GM19372 (cell line): ENCODE measurements at regions not wholly inside any gene's neighbourhood (a gene's known extent, or its start where the extent isn't known, plus 50 kb on each side); places are given as distances from the start of the nearest gene placed in this dataset.
A peak's percentile ranks its signal among the peaks of the same experiment; 100 is the strongest.
"Not testable (repeated sequence)": the region's sequence is repeated elsewhere in the genome, so short reads cannot be mapped to it uniquely, and the experiment has no call there.

Source experiments
- ATAC-seq: cut with Tn5 transposase; IDR thresholded peaks from one replicate; pipeline ENCODE4 v1.9.1; 2021; ENCODE audit warnings: mild to moderate bottlenecking, low read depth, moderate library complexity; ENCODE audit not compliant: unreplicated experiment

DNA sequence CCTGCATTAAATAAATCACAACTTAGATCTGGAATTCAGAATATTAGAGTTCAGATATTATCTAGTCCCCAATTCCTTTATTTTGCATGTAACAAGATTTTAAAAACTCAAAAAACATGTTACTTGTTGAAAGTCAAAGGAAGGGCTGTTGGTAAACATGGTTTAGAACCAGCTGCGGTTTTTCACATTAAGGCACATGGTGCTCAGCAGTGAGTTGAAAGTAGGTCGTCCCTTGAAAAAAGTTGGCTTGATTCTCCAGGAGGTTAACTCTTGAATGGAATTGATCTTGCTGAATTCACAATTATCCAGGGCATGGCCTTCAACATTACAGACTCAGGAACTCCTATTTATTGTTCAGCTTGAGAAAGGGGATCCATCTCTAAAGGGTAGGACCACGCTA, 277.1 kb upstream of the DUSP10 start:
- no peak for ATAC-seq

GRCh38 chr1:222018041-222018440, 276.2 kb upstream of the DUSP10 start:
- no peak for ATAC-seq

DNA sequence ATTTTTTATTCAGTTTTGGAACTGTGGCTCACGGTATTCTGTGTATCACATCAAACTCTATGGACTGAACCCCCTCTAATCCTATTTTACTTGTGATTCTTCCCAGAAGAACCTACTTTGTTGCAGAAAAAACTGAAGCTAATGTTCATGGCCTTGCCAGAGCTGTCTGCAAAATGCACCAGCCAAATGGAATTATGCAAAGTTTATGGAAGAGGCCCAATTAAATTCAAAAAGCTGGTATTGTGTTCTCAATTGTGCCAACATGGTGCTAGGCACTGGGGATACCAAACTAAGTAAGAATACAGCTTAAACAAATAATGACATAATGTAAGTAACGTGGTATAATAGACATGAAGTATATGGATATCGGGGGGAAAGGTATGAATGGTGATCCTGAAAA, 273.8 kb upstream of the DUSP10 start:
- no peak for ATAC-seq

DNA sequence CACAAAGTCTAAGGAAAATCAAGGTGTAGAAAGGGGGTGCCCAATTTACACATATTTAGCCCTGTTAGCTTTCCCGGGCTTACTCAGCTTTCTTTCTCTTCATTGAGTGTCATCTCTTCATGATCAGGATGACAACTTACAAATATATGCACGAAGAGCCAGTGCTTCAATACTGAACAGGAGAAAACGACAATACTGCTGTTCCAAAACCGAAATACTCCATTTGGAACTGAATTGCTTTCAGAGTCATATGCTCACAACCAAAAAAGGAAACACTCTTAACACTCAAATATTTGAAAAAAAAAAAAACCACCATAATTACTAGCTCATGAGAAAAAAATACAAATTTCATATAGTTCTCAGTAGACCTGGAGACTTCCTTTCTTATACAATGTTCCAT, 272.1 kb upstream of the DUSP10 start:
- ATAC-seq, result no peak

DNA sequence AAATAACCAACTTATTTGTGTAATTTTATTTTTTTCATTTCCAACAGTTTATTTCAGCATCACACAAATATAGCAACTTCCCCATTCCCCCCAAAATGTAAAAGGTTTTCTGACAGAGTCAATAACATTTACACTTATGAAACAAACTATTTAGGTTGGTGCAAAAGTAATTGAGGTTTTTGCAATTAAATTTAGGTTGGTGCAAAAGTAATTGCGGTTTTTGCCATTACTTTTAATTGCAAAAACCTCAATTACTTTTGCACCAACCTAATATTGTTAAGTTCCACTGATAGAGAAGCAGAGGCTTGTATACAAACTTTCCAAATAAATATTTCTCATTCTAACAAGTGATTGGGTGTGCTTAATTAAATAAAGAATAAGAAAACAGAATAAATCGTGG, 270.9 kb upstream of the DUSP10 start:
- no peak for ATAC-seq

GRCh38 chr1:222010306-222010705, 268.4 kb upstream of the DUSP10 start:
- ATAC-seq, result no peak

GRCh38 chr1:222009105-222009730, 267.3 kb upstream of the DUSP10 start:
- peak; percentile 57 for ATAC-seq

- no peak for ATAC-seq
Measured at GRCh38 chr1:222006715-222007114, 264.8 kb upstream of the DUSP10 start.

GRCh38 chr1:222004784-222005183, 262.9 kb upstream of the DUSP10 start:
- ATAC-seq, result no peak

- ATAC-seq, result no peak
Measured at GRCh38 chr1:222004034-222004433, 262.1 kb upstream of the DUSP10 start.

GRCh38 chr1:222002503-222002902, 260.6 kb upstream of the DUSP10 start:
- no peak for ATAC-seq

GRCh38 chr1:222000131-222000530, 258.2 kb upstream of the DUSP10 start:
- ATAC-seq, result no peak

GRCh38 chr1:221998781-221999180, 256.9 kb upstream of the DUSP10 start:
- ATAC-seq, result no peak

- ATAC-seq, result no peak
Measured at GRCh38 chr1:221998186-221998612, 256.3 kb upstream of the DUSP10 start.

DNA sequence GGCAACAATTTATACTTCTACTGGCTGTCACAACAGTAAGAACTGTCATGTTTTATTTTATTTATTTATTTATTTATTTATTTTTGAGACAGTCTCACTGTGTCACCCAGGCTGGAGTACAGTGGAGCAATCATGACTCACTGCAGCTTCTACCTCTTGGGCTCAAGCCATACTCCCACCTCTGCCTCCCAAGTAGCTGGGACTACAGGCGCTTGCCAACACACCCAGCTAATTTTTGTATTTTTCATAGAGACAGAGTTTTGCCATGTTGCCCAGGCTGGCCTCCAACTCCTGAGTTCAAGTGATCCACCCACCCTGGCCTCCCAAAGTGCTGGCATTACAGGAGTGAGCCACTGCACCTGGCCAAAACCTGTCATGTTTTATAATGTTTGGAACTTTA, 255.1 kb upstream of the DUSP10 start:
- not testable (repeated sequence) for ATAC-seq

DNA sequence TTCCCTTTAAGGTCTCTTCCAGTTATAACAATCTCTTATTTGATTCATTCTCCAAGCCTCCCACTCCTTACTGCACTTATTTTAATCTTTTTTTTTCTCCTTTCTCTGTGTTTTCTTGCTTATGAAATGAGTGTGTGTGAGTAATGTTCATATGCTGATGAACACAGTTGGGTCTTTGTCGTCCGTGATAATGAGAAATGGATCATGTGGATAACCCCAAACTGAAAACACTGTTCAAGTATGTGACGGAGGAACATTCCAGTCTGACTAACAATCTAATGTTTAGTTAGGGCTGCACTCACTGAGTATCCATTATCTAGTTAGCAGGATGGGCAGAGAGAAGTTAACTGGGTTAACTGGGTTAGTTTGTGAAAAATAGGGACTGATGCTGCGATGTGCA, 253.1 kb upstream of the DUSP10 start:
- ATAC-seq, result no peak

GRCh38 chr1:221994274-221994698, 252.4 kb upstream of the DUSP10 start:
- peak; percentile 49 for ATAC-seq

GRCh38 chr1:221993444-221993948, 251.6 kb upstream of the DUSP10 start:
- ATAC-seq, result no peak

GRCh38 chr1:221992427-221992826, 250.5 kb upstream of the DUSP10 start:
- ATAC-seq, result peak; percentile 49

DNA sequence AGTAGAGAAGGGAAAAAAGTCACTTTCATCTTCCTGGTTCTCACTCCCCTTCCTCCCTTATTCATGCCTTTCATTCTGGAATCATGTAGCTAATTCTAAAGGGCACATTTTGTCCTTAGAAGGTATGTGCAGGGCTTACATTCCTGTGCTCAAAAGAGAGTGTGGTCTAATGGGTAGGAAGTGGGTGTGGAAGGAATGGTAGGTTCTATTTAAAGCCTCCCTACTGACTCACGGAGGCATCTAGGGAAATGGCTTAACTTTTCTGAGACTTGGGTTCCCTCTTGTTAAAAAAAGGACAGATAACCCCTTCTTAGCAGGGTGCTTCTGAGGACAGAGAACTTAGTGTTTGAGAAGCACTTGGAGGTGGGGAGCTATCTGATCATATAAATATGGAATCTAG, 249.3 kb upstream of the DUSP10 start:
- no peak for ATAC-seq

DNA sequence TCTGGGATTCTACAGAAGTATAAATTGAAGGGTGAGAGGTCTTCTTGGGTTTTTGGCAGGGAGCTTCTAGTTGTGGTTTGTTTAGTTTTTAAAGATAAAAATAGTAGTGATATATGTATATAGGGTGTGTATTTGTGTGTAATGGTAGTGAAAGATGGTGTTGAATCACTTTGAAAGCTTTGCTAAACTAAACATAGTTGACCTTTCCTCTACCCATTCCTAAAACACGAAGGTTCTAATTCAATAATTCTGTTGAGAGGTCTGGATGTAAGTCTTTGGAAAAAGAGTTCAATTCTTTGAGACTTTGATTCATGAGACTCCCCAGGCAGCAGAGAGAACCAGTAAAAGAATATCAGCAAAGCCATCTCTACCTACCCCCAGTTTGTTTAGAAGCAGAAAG, 247.9 kb upstream of the DUSP10 start:
- no peak for ATAC-seq

DNA sequence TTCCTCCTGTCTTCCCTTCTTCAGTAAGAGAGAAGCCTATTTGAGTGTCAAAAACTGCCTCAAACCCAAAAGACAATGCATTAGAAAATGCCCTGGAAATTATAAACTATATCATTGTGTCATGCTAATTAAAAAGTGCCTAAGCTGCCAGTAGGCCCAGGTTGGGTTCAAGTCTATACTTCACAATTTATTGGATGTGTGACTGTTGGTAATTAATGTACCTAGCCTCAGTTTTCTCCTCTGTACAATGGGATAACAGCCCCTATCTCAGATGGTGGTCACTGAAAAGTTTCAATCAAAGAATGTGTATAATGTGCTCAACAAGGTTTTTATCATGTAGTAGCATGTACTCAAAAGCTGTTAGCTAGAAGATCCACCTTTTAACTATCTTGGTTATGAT, 246.9 kb upstream of the DUSP10 start:
- no peak for ATAC-seq
